ENCODE measurements at regions not wholly inside any gene's neighbourhood (a gene's known extent, or its start where the extent isn't known, plus 50 kb on each side); places are given as distances from the start of the nearest gene placed in this dataset.

- in situ Hi-C loops (cut with MboI; ENCODE audit: low pct_unique_long_range_greater_than_20kb, low sequenced_read_pairs, unreplicated experiment), result no loop called here
- no peak for DNase-seq (ENCODE audit: low spot score)
- no peak for TF ChIP-seq CTCF (IDR thresholded peaks at IDR 0.05; ENCODE audit: extremely low read depth, insufficient read depth, missing control alignments)
These were observed 1461.7 kb upstream of the PIK3C3 start for GRCh38 chr18:40493316-40493715.

DNA sequence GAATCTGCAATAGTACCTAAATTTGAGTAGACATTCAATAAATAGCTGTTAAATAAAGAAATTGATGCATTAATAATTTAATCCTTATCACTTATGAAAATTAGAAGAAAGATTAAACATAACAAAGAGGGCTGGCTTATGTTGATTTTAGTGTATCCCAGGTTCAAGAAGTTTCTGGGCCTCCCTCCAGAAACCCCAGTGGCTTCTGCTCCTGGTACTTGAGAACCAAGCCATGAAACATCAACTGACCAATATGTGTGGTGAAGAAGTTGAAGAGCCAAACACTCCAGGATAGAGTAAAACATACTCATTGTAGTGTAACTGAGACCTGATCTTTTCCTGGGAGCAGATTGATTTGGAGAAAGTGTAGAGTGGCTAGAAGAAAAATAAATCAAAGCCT lies 1465.7 kb upstream of the PIK3C3 start:
- DNase-seq (ENCODE audit: low spot score), result no peak
- in situ Hi-C loops (cut with MboI; ENCODE audit: low pct_unique_long_range_greater_than_20kb, low sequenced_read_pairs, unreplicated experiment), result no loop called here
- TF ChIP-seq CTCF (IDR thresholded peaks at IDR 0.05; ENCODE audit: extremely low read depth, insufficient read depth, missing control alignments), result no peak

- in situ Hi-C loops (cut with MboI; ENCODE audit: low pct_unique_long_range_greater_than_20kb, low sequenced_read_pairs, unreplicated experiment), result no loop called here
- no peak for DNase-seq (ENCODE audit: low spot score)
- no peak for TF ChIP-seq CTCF (IDR thresholded peaks at IDR 0.05; ENCODE audit: extremely low read depth, insufficient read depth, missing control alignments)
These were observed 1469.7 kb upstream of the PIK3C3 start for GRCh38 chr18:40485318-40485717.

- TF ChIP-seq CTCF (IDR thresholded peaks at IDR 0.05; ENCODE audit: extremely low read depth, insufficient read depth, missing control alignments), result no peak
- in situ Hi-C loops (cut with MboI; ENCODE audit: low pct_unique_long_range_greater_than_20kb, low sequenced_read_pairs, unreplicated experiment), result no loop called here
- no peak for DNase-seq (ENCODE audit: low spot score)
These were observed 1481.6 kb upstream of the PIK3C3 start for GRCh38 chr18:40473221-40474029.

GRCh38 chr18:40470723-40471122 lies 1484.3 kb upstream of the PIK3C3 start:
- no peak for TF ChIP-seq CTCF (IDR thresholded peaks at IDR 0.05; ENCODE audit: extremely low read depth, insufficient read depth, missing control alignments)
- in situ Hi-C loops (cut with MboI; ENCODE audit: low pct_unique_long_range_greater_than_20kb, low sequenced_read_pairs, unreplicated experiment), result no loop called here
- DNase-seq (ENCODE audit: low spot score), result no peak

DNA sequence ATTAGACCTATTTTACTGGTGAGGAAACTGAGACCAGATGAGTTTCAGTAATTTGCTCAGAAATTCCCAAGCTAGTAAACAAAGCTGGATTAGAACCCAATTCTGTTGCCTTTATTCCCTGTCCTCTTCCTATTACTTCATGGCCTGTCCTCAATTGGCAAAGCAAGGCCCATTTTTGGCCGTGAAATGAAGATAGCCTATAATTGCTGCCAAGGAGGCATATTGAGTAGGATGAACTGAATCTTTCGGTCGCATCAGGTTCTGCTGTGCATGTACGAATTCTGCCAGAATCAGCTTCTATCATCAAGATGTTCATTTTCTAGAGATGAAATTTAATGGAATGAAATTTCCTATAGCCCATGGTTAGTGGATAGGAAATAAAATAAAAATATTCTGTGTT lies 1485.2 kb upstream of the PIK3C3 start:
- TF ChIP-seq CTCF (IDR thresholded peaks at IDR 0.05; ENCODE audit: extremely low read depth, insufficient read depth, missing control alignments), result no peak
- no peak for DNase-seq (ENCODE audit: low spot score)
- in situ Hi-C loops (cut with MboI; ENCODE audit: low pct_unique_long_range_greater_than_20kb, low sequenced_read_pairs, unreplicated experiment), result no loop called here
